ENCODE measurements at regions not wholly inside any gene's neighbourhood (a gene's known extent, or its start where the extent isn't known, plus 50 kb on each side); places are given as distances from the start of the nearest gene placed in this dataset.

- TF ChIP-seq CTCF (conservative IDR thresholded peaks at IDR 0.05; ENCODE audit: low read depth in 2 of 2), result no peak
- no peak for TF ChIP-seq POLR2AphosphoS5 (IDR thresholded peaks at IDR 0.05; ENCODE audit: low read depth)
- TF ChIP-seq NANOG (IDR thresholded peaks at IDR 0.05; ENCODE audit: borderline replicate concordance), result no peak
Measured at GRCh38 chr15:75121491-75121890, 80.2 kb upstream of the C15orf39 start (continued).

GRCh38 chr15:75123395-75123794 lies 78.3 kb upstream of the C15orf39 start:
- H3K4me3 ChIP-seq, result no peak overlapping the region
- no peaks in the 10 kb centered on the region; the same call in 2 of the 3 replicates for H3K9me3 Mint-ChIP-seq
- no peaks in the 10 kb centered on the region for H3K36me3 ChIP-seq (ENCODE audit: insufficient read depth)
- no peak overlapping the region for H3K27ac ChIP-seq (ENCODE audit: low read depth)
- H3K9me2 ChIP-seq (ENCODE audit: insufficient read depth), result no peaks in the 10 kb centered on the region
- no peak for DNase-seq (ENCODE audit: low spot score)
- H4K20me1 ChIP-seq (replicated peaks; ENCODE audit: insufficient read depth), result no peaks in the 10 kb centered on the region
- no peaks in the 10 kb centered on the region for H3K27me3 ChIP-seq (ENCODE audit: insufficient read depth)
- no peak for ATAC-seq
- H3K4me3 Mint-ChIP-seq, result no peak overlapping the region
- H3K4me1 Mint-ChIP-seq, result peaks cover 11% of the 10 kb centered on the region; the same call in 2 of the 3 replicates
- H3K4me1 ChIP-seq (ENCODE audit: insufficient read depth), result no peaks in the 10 kb centered on the region
- H3K36me3 Mint-ChIP-seq (ENCODE audit: low read depth), result no peaks in the 10 kb centered on the region; the same call in 2 of the 3 replicates
- H3K27ac Mint-ChIP-seq, result 0 out of 2 replicates have a peak overlapping the region, but pooled peaks have one; percentile 12
- H2AFZ ChIP-seq, result peak overlapping the region; percentile 72; the same call in 1 of the 2 replicates
- no peaks in the 10 kb centered on the region for H3K79me2 ChIP-seq (replicated peaks; ENCODE audit: insufficient read depth)
- H3K27me3 Mint-ChIP-seq (ENCODE audit: insufficient read depth, low read depth, poor library complexity), result peaks cover 8% of the 10 kb centered on the region
- no peak overlapping the region for H3K4me2 ChIP-seq
- no peaks in the 10 kb centered on the region for H3F3A ChIP-seq (replicated peaks; ENCODE audit: low read depth)
- no peak for TF ChIP-seq NANOG (IDR thresholded peaks at IDR 0.05; ENCODE audit: borderline replicate concordance)
- no peak for TF ChIP-seq JUNB (IDR thresholded peaks at IDR 0.05; ENCODE audit: unreplicated experiment)
- no peak for TF ChIP-seq CTCF (conservative IDR thresholded peaks at IDR 0.05; ENCODE audit: low read depth in 2 of 2)
- TF ChIP-seq STAT1 (IDR thresholded peaks at IDR 0.05; ENCODE audit: unreplicated experiment), result no peak
- no peak for TF ChIP-seq EZH2phosphoT487 (IDR thresholded peaks at IDR 0.05; ENCODE audit: unreplicated experiment)
- no peak for TF ChIP-seq ZNF114 (CRISPR knock-in tag; IDR thresholded peaks at IDR 0.05)
- TF ChIP-seq ETS1 (IDR thresholded peaks at IDR 0.05), result no peak
- no peak for TF ChIP-seq POLR2AphosphoS5 (IDR thresholded peaks at IDR 0.05; ENCODE audit: low read depth)
- no peak for TF ChIP-seq EZH2 (IDR thresholded peaks at IDR 0.05; ENCODE audit: low read depth, unreplicated experiment)
- no peak for TF ChIP-seq ZNF462 (CRISPR knock-in tag; IDR thresholded peaks at IDR 0.05)
